Right kidney (tissue), 1 donor: ENCODE measurements at regions not wholly inside any gene's neighbourhood (a gene's known extent, or its start where the extent isn't known, plus 50 kb on each side); places are given as distances from the start of the nearest gene placed in this dataset.
"Not testable (repeated sequence)": the region's sequence is repeated elsewhere in the genome, so short reads cannot be mapped to it uniquely, and the experiment has no call there.

Source experiments
- DNase-seq: peaks from one replicate; pipeline ENCODE4 v3.0.0-alpha.2; 2016

DNA sequence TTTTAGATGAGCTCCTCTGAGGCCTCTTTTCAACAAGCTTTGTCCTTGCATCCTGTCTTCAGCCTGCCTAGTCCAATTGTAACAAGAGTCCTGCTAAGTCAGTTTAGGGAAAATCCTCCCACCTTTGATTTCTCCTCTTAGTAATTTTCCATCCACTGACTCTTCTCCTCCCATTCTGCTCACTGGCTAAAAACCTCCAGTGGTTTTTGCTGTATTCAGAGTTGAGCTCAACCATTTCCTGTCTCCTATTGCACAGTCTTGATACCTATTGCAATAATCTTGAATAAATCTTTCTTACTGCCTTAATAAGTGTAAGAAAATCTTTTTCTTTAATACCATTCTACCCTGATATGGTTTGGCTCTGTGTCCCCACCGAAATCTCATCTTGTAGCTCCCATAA lies 117.8 kb upstream of the ENPP6 start:
- no peak for DNase-seq

DNA sequence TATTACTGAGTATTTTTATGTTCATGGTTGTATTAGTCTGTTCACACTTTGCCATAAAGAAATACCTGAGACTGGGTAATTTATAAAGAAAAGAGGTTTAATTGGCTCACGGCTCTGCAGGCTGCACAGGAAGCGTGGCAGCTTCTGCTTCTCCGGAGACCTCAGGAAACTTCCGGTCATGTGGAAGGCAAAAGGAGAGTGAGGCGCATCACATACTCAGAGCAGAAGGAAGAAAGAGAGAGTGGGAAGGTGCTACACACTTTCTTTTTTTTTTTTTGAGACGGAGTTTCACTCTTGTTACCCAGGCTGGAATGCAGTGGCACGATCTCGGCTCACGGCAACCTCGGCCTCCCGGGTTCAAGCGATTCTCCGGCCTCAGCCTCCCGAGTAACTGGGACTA lies 115.8 kb upstream of the ENPP6 start:
- not testable (repeated sequence) for DNase-seq

DNA sequence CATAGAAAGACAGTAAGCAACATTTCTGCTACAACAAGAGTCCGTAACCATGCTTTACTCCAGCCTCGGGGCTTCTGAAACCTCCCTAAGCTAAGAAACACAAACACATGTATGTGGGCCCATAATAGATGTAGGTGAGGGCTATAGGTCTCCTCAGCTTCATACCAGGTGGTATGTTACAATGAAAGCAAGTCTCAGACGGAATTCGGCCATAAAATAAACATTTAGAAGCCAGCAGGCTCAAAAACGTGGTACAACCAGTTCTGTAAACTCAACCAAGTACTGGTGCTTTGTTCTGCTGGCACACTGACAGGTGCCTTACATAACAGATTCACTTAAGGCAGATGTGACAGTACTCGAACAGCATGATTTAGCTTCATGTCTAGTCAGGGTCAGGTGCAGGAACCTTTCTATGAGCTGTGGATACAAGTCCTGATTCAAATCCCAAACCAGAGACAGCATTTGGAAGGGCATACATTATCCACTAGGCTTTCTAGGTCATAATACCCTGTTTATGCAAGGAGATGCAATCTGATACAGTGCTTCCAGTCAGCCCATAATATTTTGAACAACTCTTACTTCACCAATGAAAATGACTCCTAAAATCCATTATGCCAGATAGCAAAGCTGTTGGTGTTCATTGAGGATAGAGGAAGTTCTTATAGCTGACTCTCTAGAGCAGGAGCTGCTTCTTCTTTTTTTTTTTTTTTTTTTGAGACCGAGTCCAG lies 113.8 kb upstream of the ENPP6 start:
- DNase-seq, result no peak

DNA sequence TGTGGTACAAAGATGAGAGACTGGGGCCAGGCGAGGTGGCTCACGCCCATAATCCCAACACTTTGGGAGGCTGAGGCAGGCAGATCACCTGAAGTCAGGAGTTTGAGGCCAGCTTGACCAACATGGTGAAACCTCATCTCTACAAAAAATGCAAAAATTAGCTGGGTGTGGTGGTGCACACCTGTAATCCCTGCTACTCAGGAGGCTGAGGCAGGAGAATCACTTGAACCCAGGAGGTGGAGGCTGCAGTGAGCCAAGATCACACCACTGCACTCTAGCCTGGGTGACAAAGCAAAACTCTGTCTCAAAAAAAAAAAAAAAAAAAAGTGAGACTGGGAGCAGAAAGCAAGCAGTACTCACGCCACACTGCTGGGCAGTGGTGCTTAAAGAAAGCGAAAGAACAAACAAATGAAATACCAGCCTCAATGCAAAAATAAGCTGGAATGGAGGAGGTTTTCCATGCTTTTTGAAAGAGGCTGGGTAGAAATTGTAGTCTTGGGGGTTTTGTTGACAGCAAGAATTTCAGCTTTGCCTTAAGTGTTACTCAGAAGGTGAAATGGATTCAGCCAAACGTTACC lies 112.9 kb upstream of the ENPP6 start:
- DNase-seq, result not testable (repeated sequence)

DNA sequence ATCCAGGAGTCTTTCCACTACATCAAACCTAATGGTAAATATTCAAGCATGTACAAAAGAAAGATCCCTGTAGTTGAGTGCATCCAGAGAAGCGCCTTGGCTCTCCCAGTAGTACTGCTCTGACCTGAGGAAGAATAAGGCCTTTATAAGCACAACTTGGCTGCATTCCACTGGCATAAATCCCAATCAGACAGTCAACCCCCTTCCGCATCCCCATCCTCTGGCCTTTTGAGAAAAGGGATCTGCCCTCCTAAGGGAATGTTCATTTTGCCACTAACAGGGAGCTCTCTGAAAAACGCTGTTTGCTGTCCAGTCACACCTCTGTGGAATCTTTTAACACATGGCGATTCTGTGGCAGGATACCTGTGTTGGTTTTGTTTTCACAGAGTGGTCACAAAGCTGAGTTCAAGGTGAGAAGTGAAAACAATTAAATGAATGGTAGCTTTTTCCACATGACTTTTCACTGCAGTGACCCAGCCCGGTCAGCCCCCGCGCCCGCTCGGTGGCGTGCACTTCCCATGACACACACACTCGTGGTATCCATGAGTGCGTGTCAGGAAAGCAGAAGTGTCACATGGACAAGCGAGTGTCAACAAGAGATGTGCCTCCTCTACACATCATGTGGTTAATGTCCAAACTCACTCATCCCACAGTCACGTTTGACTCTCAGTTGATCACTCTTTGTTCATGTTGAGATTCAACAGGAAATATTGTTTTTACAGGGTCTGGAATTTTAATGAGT lies 112.2 kb upstream of the ENPP6 start:
- peak; percentile 22 for DNase-seq

DNA sequence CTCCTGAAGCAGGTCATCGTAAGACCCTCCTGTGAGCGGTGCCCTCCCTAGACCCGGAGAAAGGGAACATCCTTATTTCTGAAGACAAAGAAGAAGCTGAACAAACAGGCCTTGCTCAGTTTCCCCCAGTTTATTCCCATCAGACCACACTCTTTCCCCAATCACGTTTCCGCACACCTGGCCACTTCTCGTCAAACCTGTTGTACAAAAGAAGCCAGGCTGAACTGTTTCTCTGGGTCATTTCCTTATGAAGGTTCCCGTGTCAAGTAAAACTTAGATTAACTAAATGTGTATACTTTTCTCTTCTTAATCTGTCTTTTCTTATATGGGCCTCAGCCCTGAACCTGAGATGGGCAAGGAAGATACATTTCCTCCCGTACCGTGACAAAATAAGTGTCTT lies 111.6 kb upstream of the ENPP6 start:
- no peak for DNase-seq

DNA sequence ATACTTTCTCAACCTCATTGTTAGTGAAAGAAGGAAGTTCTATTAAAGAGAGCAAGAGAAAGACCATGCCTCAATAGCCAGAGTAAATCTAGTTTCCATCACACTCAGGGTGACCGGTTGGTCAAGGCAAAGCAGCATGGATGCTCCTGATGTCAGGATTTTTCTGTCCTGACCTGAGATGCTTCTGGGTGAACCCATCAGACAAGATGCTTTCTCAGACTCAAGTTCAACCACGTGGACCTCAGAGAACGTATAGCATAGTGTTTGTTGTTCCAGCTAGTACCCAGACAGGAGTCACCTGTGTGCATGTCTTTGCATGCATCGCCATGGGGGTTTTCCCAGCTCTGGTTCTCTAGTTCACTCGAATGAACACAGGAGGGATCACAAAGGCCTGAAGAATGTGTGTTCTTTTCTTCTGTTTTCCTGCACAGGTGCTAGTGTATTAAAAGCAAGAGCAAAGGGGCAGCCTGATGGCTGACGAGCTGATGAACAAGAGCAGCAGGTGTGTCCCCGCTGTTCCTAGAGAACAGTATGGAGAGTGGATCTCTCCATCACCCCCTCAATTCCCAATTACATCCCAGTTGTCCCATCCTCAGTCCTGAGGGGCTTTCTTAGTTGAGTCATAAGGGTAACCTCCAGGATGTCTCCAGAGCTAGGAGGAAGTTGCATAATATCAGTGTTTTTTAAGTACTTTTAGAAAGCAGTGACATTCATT lies 110.5 kb upstream of the ENPP6 start:
- DNase-seq, result no peak

DNA sequence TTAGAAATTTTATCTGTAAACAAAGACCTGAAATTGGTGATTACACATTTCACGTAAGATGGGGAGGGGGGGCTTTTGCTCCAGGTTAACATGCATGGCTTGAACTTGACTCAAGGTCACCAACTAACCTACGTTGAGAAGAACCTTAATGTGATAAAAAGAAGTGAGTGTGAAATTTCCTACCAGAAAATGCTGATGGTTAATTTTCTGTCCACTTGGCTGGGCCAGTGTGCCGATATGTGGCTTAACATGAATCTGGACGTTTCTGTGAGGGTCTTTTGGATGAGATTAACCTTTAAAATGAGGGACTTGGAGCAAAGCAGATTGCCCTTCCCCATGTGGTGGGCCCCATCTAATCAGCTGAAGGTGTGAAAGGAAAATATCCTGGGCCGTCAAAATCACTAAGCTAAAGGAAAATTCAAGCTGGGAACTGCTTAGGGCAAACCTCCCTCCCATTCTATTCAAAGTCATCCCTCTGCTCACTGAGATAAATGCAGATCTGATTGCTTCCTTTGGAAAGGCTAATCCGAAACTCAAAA lies 107.3 kb upstream of the ENPP6 start:
- no peak for DNase-seq

DNA sequence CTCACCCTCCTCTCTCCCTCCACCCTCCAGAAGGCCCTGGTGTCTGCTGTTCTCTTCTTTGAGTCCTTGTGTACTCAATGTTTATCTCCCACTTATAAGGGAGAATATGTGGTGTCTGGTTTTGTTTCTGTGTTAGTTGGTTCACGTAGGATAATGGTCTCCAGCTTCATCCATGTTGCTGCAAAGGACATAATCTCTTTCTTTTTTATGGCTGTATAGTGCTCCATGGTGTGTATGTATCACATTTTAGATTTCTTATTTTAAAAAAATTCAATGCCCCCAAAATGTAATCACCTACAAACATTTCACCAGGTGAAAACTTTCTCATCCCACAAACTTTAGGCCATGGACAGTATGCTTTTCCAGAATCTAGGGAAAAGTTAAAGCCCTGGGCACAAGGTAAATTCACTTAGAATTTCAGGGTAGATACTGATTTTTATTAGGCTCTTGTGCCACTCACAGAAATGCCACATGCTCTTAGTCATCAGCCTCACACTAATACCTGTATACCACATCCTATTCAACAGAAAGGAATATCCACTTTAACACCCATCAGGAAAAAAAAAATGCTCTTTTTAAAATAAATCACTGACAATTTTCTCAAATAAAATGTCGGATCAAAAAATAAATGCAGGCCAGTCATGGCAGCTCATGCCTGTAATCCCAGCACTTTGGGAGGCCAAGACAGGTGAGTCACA lies 104.8 kb upstream of the ENPP6 start:
- DNase-seq, result no peak

DNA sequence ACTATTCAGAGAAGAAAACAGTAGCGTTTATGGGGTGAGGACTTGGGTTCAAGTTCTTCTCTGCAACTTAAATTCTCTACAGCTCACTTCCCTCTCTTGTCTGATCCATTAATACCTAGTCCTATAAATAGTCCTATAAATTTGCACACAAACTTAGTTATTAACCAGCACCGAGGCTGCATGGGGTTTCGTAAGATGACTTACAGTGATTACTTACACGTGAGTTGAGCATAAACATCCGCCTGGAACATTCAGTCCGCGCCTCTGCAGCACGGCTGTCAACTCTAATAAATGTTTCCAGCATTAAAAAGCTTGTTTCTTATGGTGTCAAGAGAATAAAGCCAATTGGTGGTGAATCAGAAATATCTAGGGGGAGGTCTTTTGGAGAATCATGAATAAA lies 103.0 kb upstream of the ENPP6 start:
- DNase-seq, result no peak

DNA sequence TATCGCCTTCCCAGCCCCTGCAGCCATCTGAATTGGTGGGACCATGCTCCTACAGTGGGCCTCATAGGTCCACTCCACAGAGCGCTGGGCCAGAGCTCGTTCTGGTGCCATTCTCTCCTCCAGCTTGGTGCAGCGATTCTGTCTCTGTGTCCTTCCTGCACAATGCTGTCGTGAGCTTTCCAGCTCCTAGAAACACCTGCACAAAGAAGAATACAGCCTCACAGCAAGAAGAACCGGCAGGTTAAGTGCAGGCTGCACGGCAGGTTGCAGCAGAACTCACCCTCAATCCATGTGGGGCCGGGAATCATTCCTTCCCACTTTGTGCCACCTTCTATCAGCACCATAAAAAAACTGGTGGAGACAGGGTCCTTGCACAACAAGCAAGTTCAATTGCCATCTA lies 101.2 kb upstream of the ENPP6 start:
- DNase-seq, result no peak

DNA sequence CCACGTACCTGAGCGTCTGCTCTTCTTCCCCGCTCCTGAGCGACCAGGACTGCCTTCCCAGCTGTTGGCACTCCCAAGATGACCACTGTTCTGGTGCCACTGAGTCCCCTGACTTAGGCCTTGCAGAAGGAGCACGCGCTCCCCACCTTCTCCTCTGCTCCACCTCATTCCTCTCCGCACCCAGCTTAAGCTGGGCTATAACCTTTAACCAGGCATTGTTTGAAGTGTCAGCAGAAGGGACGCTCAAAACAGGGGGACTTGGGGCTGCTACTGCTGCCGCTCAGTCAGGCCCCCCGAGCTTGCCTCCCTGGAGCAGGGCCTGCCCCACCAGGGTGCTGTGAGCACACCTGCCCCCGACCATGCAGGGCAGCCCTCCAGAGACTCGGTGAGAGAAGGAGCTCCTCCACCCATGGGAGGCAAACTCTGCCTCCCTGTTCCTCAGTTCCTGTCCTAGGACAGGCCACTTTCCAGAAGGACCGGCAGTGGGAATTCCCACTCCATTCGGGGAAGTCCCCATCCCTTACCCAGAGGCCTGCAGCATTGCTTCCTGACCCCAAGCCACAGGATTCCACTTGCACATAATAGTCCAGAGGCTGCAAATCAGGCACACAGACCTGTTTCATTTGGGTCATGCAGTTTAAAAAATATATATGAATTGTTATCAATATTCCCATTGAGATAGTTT lies 99.7 kb upstream of the ENPP6 start:
- DNase-seq, result no peak

DNA sequence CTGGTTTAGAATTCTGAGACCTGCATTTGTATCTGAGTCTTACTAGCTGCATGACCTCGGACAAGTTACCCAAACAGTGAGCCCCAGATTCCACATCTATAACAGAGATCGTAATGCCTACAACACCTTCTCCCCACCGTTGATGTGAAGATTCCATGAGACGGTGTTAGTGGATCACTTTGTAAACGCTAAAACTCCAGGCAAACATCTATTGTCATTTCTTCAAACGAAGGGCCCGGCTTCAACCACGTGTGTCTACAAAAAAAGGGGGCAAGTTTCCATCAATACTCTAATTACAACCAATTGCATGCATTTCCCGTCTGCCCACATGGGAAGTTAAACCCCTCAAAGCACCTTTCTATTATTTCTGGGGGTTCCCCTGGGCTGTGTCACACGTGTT lies 99.1 kb upstream of the ENPP6 start:
- no peak for DNase-seq

DNA sequence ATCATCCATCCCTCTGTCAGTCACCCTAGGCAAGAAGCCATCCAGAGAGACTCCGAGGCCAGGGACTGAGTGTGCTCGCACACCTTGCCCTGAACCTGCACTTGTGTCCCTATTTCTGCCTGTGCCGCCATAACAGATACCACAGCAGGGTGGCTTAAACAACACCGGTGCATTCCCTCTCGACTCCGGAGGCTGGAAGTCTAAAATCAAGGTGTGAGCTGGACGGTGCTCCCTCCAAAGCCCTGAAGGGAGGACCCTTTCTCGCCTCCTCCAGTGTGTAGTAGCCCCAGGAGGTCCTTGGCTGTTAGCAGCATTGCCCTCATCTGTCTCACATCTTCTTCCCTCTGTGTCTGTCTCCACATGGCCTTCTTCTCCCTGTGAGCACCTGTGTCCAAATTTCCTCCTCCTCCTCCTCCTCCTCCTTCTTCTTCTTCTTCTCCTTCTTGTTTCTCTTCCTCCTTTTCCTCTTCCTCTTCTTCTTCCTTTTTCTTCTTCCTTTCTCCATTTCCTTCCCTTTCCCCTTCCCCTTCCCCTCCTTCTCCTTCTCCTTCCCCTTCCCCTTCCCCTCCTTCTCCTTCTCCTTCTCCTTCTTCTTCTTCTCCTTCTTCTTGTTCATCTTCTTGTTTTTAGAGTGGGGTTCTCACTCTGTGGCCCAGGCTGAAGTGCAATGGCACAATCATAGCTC lies 98.1 kb upstream of the ENPP6 start:
- no peak for DNase-seq

DNA sequence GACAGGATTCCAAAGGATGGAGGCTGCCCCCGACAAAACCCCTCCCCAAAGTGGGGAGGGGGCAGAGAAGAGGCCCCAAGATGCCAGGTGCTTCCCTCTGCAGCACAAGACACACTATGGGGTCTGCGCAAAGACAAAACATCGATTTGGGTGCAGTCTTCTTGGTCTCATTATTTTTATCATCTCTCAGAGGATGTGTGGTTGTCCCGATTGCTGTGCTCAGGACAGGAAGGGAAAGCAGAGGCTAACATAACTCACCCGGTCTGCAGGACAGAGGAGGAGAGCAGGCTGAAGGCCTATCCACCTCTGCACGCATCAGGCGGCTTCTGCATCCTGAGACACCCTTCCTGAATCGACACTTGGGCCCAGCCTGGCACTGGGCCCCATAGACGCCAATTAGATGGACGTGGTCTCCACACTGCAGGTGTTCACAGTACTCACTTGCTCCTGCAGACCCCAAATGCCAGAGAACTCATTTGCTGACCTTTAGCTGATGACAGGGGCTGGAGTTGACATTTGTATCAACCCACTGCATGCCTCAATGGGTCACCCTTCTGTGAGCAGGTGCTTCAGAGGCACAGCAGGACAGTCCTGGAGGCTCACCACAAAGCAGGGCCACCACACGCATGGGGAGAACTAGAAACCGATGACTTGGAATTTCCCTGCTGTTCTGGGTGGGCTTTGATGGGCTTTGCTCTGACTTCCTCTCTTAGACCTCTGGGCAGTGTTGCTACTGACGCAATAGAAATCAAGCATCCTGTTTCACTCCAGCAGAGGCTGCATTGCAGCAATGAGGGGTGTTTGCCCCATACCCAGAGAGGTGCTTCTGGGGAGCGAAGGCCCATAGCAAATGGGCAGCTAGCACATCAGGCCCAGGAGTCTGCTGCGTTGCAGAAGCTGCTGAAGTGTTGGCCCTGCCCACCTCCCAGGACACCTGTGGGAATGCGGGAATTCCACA lies 96.3 kb upstream of the ENPP6 start:
- DNase-seq, result no peak

DNA sequence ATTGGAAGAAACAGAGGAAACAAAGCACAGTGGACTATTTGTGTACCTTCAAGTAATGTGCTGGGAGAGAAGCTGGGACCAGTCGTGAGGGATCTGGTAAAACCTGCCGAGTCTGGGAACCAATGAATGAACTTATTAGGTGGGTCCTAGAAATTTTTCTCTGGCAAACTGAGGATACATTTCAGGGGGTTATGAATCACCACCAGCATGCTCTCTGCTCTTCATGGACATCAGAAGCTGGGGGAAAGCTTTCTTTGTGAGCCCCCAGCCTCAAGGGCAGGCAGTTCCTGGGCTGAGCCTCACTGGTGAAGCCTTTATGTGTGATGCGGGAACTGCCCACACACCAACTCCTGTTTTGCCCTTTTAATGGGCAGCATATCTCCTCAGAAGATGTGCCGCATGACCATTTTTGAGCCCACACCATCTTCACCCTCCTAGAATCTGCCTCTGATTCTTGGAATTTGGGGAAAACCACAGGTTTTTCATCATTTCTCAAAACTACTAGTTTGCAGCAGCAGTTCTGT lies 95.4 kb upstream of the ENPP6 start:
- no peak for DNase-seq

DNA sequence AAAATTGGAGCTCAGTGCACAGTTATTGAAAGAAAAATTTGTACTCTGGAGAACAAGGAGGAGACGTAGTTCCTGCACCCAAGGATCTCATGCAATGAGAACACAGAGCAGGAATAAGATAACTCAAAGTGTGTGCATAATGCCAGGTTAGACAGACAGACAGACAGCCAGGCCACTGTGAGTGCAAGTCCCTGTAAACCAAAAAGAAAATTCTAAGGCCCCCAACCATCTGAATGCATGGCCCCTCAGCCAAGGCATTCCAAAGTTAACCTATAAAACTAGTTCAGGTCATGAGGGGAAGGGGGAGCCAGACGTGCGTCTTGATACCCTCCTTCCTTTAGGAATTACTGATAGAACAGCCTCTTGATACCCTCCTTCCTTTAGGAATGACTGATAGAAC lies 94.5 kb upstream of the ENPP6 start:
- DNase-seq, result no peak

DNA sequence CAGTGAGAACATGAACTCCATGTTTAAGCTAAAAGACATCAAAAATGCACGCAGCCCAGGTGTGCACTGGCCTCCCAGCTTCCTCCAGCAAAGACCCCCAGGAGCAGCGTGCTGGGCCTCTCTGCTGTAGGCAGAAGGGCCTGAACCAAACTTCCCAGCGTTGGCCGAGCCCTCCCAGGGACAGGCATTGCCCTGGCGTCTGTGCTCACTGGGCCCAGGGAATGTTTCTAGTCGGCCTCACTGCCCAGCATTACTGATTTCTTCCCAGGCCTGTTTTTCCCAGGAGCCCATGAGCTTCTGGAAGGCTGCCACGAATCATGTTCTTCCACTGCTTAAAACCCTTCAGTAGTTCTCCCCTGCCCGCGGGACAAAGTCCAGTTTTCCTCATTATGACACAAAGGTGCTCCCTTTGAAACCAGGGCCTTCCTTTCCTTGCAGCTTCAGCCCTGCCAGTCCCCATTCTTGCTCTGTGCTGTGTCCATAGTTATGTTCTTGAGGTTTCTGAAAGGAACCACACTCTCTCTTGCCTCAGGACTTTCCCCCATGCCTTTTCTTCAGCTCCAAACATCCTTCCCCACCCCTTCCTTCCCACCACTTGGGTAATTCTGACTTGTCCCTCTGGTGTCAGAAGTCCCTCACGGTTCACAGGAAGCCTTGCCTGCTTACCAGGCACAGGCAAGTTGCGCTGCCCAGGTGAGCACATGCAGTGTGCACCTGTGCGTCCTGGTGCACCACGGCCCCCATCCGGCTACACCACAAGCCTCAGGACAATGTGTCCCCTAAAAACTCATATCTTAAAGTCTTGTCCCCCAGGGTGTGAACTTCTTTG lies 93.4 kb upstream of the ENPP6 start:
- DNase-seq, result no peak

DNA sequence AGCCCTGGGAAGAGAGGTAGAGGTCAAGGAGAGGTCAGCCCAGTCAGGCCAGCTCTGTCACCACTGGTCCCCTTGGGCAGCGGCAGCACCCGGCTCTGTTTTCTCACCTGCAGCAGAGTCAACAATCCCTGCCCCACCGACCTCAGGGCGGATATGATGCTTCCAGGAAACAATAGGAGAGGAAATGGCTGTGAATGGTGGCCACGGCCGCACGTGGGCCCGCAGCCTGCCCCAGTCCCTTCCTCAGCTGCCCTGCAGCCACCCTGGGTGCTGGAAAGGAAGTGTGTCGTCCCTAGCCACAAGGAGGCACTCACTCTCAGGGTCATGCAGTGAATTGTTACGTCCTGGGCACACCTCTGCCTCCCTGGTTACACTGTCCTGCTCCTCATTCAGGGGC lies 92.5 kb upstream of the ENPP6 start:
- no peak for DNase-seq
